ENCODE measurements at regions not wholly inside any gene's neighbourhood (a gene's known extent, or its start where the extent isn't known, plus 50 kb on each side); places are given as distances from the start of the nearest gene placed in this dataset.
"Not testable (repeated sequence)": the region's sequence is repeated elsewhere in the genome, so short reads cannot be mapped to it uniquely, and the experiment has no call there.

DNA sequence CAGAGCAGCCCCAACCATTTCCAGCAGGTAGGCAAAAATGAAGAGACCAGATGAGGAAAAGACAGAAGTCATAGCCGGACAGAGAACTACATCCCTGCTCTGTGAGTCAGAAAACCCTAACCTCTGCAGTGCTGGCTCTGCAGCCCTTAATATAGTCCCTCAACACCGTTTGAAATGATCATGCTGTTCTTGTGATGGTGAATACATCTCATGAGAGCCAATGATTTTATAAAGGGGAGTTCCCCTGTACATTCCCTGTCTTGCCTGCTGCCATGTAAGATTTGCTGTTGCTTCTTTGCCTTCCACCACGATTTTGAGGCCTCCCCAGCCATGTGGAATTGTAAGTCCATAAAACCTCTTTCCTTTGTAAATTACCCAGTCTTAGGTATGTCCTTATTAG lies 216.8 kb upstream of the RFX3 start:
- no peak for DNase-seq (ENCODE audit: low read depth)
- H3K4me3 ChIP-seq (ENCODE audit: low read depth, low read length), result no peak overlapping the region
- TF ChIP-seq, protein P1, sequence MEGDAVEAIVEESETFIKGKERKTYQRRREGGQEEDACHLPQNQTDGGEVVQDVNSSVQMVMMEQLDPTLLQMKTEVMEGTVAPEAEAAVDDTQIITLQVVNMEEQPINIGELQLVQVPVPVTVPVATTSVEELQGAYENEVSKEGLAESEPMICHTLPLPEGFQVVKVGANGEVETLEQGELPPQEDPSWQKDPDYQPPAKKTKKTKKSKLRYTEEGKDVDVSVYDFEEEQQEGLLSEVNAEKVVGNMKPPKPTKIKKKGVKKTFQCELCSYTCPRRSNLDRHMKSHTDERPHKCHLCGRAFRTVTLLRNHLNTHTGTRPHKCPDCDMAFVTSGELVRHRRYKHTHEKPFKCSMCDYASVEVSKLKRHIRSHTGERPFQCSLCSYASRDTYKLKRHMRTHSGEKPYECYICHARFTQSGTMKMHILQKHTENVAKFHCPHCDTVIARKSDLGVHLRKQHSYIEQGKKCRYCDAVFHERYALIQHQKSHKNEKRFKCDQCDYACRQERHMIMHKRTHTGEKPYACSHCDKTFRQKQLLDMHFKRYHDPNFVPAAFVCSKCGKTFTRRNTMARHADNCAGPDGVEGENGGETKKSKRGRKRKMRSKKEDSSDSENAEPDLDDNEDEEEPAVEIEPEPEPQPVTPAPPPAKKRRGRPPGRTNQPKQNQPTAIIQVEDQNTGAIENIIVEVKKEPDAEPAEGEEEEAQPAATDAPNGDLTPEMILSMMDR (IDR thresholded peaks at IDR 0.05; ENCODE audit: control insufficient read depth, extremely low read depth, insufficient read depth), result no peak

DNA sequence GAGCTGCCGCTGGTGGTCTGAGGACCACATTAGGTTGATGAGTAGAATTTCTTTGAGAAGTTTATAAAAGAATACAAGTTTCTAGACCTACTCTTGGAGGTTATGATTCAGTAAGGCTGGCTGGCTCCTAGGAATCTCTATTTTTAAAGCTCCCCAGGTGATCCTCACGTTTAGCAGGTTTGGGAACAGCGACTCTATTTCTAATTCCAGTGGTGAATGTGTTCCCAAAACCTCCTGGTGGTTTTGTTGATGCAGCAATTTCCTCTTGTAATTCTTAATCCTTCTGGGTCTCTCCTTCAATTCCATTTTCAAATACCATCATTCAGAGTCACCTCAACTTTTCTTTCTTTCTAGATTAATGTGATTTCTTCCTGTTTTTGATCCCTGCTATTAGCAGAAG lies 215.9 kb upstream of the RFX3 start:
- DNase-seq (ENCODE audit: low read depth), result no peak
- TF ChIP-seq, protein P1 (IDR thresholded peaks at IDR 0.05; ENCODE audit: control insufficient read depth, extremely low read depth, insufficient read depth), result no peak
- no peak overlapping the region for H3K4me3 ChIP-seq (ENCODE audit: low read depth, low read length)

DNA sequence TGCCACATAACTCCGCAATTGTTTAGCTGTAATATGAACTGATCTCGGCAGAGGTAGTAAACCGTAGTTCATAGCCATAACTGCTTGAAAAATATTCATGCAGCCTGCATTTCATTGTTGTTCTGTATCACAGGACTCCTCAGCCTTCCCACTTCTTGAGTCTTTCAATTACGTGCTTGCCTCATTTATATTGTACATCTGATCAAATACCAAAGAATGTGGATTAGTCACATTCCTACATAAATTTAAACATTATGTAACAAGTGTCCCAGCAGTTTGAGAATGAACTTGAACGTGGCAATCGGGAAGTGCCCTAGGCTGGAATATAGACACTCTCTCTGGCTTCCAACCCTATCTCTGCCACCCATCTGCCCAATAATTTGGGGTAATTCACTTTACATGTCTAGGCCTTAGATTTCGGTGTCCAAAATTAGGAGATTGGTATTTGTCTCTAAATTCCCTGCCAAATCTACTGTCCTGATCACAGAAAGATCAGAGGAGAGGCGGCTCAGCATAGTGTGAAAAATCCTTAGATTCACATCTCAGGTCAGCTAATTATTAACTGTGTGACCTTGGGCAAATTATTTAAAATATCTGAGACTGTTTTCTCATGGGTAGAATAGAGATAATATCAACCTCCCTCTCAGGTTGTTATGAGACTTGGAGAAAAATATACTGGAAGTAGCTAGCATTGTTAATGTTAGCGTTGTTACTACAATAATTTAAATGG lies 215.1 kb upstream of the RFX3 start:
- no peak for DNase-seq (ENCODE audit: low read depth)
- TF ChIP-seq, protein P1 (IDR thresholded peaks at IDR 0.05; ENCODE audit: control insufficient read depth, extremely low read depth, insufficient read depth), result no peak
- no peak overlapping the region for H3K4me3 ChIP-seq (ENCODE audit: low read depth, low read length)

DNA sequence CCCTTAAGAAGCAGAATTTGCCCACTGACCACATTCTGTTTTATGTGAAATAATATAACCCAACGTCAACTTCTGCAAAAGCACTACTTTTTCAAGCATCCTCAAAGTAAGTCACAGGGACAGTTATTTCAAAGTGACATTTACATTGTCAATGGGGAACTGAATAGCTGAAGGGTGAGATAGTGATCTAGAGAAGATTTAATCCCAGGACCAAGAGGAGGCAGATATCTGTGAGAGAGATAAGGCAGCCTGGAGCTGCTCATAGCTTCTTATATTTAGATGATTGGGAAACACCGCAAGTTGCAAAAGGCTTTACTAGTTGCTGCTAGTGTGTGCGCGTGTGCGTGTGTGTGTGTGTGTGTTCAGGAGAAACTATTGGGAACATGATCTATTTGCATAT lies 210.4 kb upstream of the RFX3 start:
- no peak overlapping the region for H3K4me3 ChIP-seq (ENCODE audit: low read depth, low read length)
- no peak for DNase-seq (ENCODE audit: low read depth)
- TF ChIP-seq, protein P1 (IDR thresholded peaks at IDR 0.05; ENCODE audit: control insufficient read depth, extremely low read depth, insufficient read depth), result no peak

DNA sequence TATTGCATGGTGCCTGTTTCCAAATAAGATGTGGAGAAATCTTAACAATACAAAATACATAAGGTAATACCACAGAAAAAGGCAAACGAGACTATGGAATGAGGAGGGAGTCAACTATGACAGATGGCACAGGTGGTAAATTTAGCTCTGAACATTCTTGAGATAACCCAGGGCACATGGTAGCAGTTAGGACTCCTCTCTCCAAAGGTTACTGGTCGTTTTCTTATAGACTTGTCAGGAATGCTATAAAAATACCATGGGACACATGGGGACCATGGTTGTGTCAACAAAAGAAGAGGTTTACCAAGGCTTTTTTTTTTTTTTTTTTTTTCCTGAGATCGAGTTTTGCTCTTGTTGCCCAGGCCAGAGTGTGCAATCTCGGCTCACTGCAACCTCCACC lies 209.4 kb upstream of the RFX3 start:
- TF ChIP-seq, protein P1 (IDR thresholded peaks at IDR 0.05; ENCODE audit: control insufficient read depth, extremely low read depth, insufficient read depth), result no peak
- no peak for DNase-seq (ENCODE audit: low read depth)

DNA sequence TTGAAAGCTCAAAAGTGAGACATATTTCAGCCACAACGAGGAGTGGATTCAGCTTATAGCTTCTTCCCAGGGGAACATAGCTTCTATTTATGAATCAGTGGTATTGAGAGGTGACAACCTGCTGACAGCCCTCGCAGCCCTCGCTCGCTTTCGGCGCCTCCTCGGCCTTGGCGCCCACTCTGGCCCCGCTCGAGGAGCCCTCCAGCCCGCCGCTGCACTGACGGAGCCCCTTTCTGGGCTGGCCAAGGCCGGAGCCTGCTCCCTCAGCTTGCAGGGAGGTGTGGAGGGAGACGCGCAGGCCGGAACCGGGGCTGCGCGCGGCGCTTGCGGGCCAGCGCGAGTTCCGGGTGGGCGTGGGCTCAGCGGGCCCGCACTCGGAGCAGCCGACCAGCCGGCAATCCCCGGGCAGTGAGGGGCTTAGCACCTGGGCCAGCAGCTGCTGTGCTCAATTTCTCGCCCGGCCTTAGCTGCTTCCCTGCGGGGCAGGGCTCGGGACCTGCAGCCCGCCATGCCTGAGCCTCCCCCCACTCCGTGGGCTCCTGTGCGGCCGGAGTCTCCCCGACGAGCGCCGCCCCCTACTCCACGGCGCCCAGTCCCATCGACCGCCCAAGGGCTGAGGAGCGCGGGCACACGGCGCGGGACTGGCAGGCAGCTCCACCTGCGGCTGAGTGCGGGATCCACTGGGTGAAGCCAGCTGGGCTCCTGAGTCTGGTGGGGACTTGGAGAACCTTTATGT lies 207.9 kb upstream of the RFX3 start:
- not testable (repeated sequence) for DNase-seq (ENCODE audit: low read depth); H3K4me3 ChIP-seq (ENCODE audit: low read depth, low read length)

More for the DNA sequence above, 209.4 kb upstream of the RFX3 start:
- H3K4me3 ChIP-seq (ENCODE audit: low read depth, low read length), result no peak overlapping the region

DNA sequence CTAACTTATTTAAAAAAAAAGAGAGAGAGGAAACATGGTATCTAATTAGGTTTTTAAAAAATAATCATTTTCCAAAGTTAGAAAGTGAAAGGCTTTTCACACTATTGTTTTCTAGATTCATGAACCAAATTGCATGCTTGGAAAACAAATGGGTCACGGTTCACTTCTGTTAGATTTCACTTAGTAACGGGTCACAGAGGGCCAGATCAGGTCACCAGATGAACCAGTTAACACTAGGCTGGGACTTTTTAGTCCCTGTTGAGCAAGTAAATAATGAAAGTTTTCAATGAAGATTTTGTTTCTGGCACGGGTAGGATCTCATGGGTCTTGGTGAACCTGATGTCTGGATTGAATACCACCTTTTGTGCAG lies 207.2 kb upstream of the RFX3 start:
- DNase-seq (ENCODE audit: low read depth), result no peak
- TF ChIP-seq, protein P1 (IDR thresholded peaks at IDR 0.05; ENCODE audit: control insufficient read depth, extremely low read depth, insufficient read depth), result no peak
- H3K4me3 ChIP-seq (ENCODE audit: low read depth, low read length), result no peak overlapping the region

Data from LNCaP clone FGC (cell line).